Neural progenitor cell (in vitro differentiated cells): ENCODE measurements at regions not wholly inside any gene's neighbourhood (a gene's known extent, or its start where the extent isn't known, plus 50 kb on each side); places are given as distances from the start of the nearest gene placed in this dataset.
A peak's percentile ranks its signal among the peaks of the same experiment; 100 is the strongest.

Experiments used
- DNase-seq: peaks from one replicate; pipeline ENCODE4 v3.0.0-alpha.2; 2016; ENCODE audit warnings: low spot score
- H2AFZ ChIP-seq: fragments of 200-600 bp; sonication (generic); replicated peaks from 2 replicates; pipeline ENCODE4 v1.6.1; 2016; ENCODE audit warnings: antibody characterized with exemption
- H3F3A ChIP-seq: fragments of 200-600 bp; sonication (generic); 2 replicates; pipeline ENCODE4 v1.6.1; 2016; ENCODE audit warnings: antibody characterized with exemption, low read depth
- H3K27ac ChIP-seq: fragments of 200-600 bp; sonication (generic); 2 replicates; pipeline ENCODE4 v1.5.1; 2016; ENCODE audit warnings: mild to moderate bottlenecking
- H3K27me3 ChIP-seq: fragments of 200-600 bp; sonication (generic); 2 replicates; pipeline ENCODE4 v1.6.1; 2016; ENCODE audit warnings: mild to moderate bottlenecking, moderate library complexity
- H3K36me3 ChIP-seq: fragments of 200-600 bp; sonication (generic); 2 replicates; pipeline ENCODE4 v1.5.1; 2016
- H3K4me1 ChIP-seq: fragments of 200-600 bp; sonication (generic); 2 replicates; pipeline ENCODE4 v1.6.1; 2016; ENCODE audit warnings: mixed run types
- H3K4me2 ChIP-seq: fragments of 200-600 bp; sonication (generic); 2 replicates; pipeline ENCODE4 v1.6.1; 2016
- H3K4me3 ChIP-seq: fragments of 200-600 bp; sonication (generic); 2 replicates; pipeline ENCODE4 v1.5.1; 2016
- H3K79me2 ChIP-seq: fragments of 200-600 bp; sonication (generic); 2 replicates; pipeline ENCODE4 v1.6.1; 2016; ENCODE audit warnings: low read depth
- H3K9ac ChIP-seq: fragments of 200-600 bp; sonication (generic); 2 replicates; pipeline ENCODE4 v1.6.1; 2016
- H3K9me3 ChIP-seq: fragments of 200-600 bp; sonication (generic); 2 replicates; pipeline ENCODE4 v1.5.1; 2016; ENCODE audit warnings: low read depth
- H4K20me1 ChIP-seq: fragments of 200-600 bp; sonication (generic); 2 replicates; pipeline ENCODE4 v1.6.1; 2016; ENCODE audit warnings: low read depth
- H3K27ac Mint-ChIP-seq: 3 replicates; pipeline ENCODE4 v1.8.0; 2021; ENCODE audit warnings: mixed read lengths
- H3K27me3 Mint-ChIP-seq: 2 replicates; pipeline ENCODE4 v1.8.0; 2022; ENCODE audit warnings: low read depth, mild to moderate bottlenecking, inconsistent platforms, moderate library complexity, mixed read lengths; ENCODE audit not compliant: insufficient read depth
- H3K36me3 Mint-ChIP-seq: 3 replicates; pipeline ENCODE4 v1.8.0; 2021; ENCODE audit warnings: mixed read lengths
- H3K4me1 Mint-ChIP-seq: 3 replicates; pipeline ENCODE4 v1.8.0; 2021; ENCODE audit warnings: mixed read lengths
- H3K4me3 Mint-ChIP-seq: 3 replicates; pipeline ENCODE4 v1.8.0; 2021; ENCODE audit warnings: mild to moderate bottlenecking, moderate library complexity, mixed read lengths
- H3K9me3 Mint-ChIP-seq: 3 replicates; pipeline ENCODE4 v1.8.0; 2020; ENCODE audit warnings: mixed read lengths
- CTCF ChIP-seq: fragments of 200-600 bp; sonication (generic); IDR thresholded peaks from 2 replicates; pipeline ENCODE4 v1.5.1; 2017; ENCODE audit warnings: antibody characterized with exemption, mild to moderate bottlenecking
- EZH2 ChIP-seq: fragments of 200-600 bp; sonication (generic); IDR thresholded peaks from 2 replicates; pipeline ENCODE4 v1.6.1; 2017; ENCODE audit warnings: antibody characterized with exemption, mild to moderate bottlenecking, moderate library complexity
- EZH2phosphoT487 ChIP-seq: fragments of 200-600 bp; sonication (generic); IDR thresholded peaks from 2 replicates; pipeline ENCODE4 v1.6.1; 2017; ENCODE audit warnings: antibody characterized with exemption

- TF ChIP-seq CTCF (no peak), EZH2 (no peak), EZH2phosphoT487 (no peak)
- H3F3A ChIP-seq = peaks cover 2% of the 10 kb centered on the region
- Mint-ChIP-seq H3K4me3 (no peak overlapping the region), H3K4me1 (peaks cover 32% of the 10 kb centered on the region), H3K27me3 (peaks cover 4% of the 10 kb centered on the region), H3K36me3 (peaks cover 20% of the 10 kb centered on the region), H3K9me3 (peaks cover 7% of the 10 kb centered on the region), H3K27ac (peak overlapping the region; percentile 40)
- no peak overlapping the region for H3K4me2 ChIP-seq
- no peak overlapping the region for H3K4me3 ChIP-seq
- no peaks in the 10 kb centered on the region for H3K79me2 ChIP-seq
- DNase-seq = peak; percentile 57
- no peaks in the 10 kb centered on the region for H4K20me1 ChIP-seq
- H2AFZ ChIP-seq = no peak overlapping the region
- H3K9me3 ChIP-seq = no peaks in the 10 kb centered on the region
- H3K27ac ChIP-seq = no peak overlapping the region
- no peaks in the 10 kb centered on the region for H3K36me3 ChIP-seq
- no peak overlapping the region for H3K9ac ChIP-seq
- peaks cover 13% of the 10 kb centered on the region for H3K4me1 ChIP-seq
- no peaks in the 10 kb centered on the region for H3K27me3 ChIP-seq
These were observed 733.2 kb upstream of the GOLIM4 start for GRCh38 chr3:168828943-168829342.

- Histone ChIP-seq H3K27ac (no peak overlapping the region), H3K9me3 (no peaks in the 10 kb centered on the region), H3K4me1 (peaks cover 13% of the 10 kb centered on the region), H3K4me3 (no peak overlapping the region), H4K20me1 (no peaks in the 10 kb centered on the region), H3K4me2 (no peak overlapping the region), H3K79me2 (no peaks in the 10 kb centered on the region), H2AFZ (no peak overlapping the region), H3K36me3 (no peaks in the 10 kb centered on the region), H3F3A (peaks cover 2% of the 10 kb centered on the region), H3K9ac (no peak overlapping the region), H3K27me3 (no peaks in the 10 kb centered on the region)
- H3K9me3 Mint-ChIP-seq = peaks cover 3% of the 10 kb centered on the region
- no peak for TF ChIP-seq CTCF
- TF ChIP-seq EZH2phosphoT487 = no peak
- TF ChIP-seq EZH2 = no peak
- peaks cover 2% of the 10 kb centered on the region for H3K27me3 Mint-ChIP-seq
- no peak overlapping the region for H3K4me3 Mint-ChIP-seq
- H3K4me1 Mint-ChIP-seq = peaks cover 32% of the 10 kb centered on the region
- peak overlapping the region; percentile 90 for H3K27ac Mint-ChIP-seq
- peaks cover 18% of the 10 kb centered on the region for H3K36me3 Mint-ChIP-seq
- no peak for DNase-seq
These were observed 732.8 kb upstream of the GOLIM4 start for GRCh38 chr3:168828536-168828935.

GRCh38 chr3:168828014-168828413 is 732.3 kb upstream of the GOLIM4 start:
- Histone ChIP-seq H3K36me3 (no peaks in the 10 kb centered on the region), H2AFZ (no peak overlapping the region), H4K20me1 (no peaks in the 10 kb centered on the region), H3K9me3 (no peaks in the 10 kb centered on the region), H3K4me3 (no peak overlapping the region), H3K4me1 (peaks cover 13% of the 10 kb centered on the region), H3K79me2 (no peaks in the 10 kb centered on the region), H3K9ac (no peak overlapping the region), H3K27me3 (no peaks in the 10 kb centered on the region), H3K4me2 (no peak overlapping the region), H3F3A (peaks cover 2% of the 10 kb centered on the region), H3K27ac (no peak overlapping the region)
- no peak for DNase-seq
- no peak for TF ChIP-seq EZH2
- no peak for TF ChIP-seq EZH2phosphoT487
- no peak for TF ChIP-seq CTCF
- Mint-ChIP-seq H3K27ac (no peak overlapping the region), H3K9me3 (no peaks in the 10 kb centered on the region), H3K4me3 (no peak overlapping the region), H3K27me3 (peaks cover 2% of the 10 kb centered on the region), H3K4me1 (peaks cover 32% of the 10 kb centered on the region), H3K36me3 (peaks cover 17% of the 10 kb centered on the region)
